Stomach (tissue), 8 donors: ENCODE measurements at regions not wholly inside any gene's neighbourhood (a gene's known extent, or its start where the extent isn't known, plus 50 kb on each side); places are given as distances from the start of the nearest gene placed in this dataset.

Experiments used
- DNase-seq, 2 donors: peaks; one replicate each; pipeline versions ENCODE4 v3.0.0 to v3.0.0-alpha.2; 2013 to 2019
- H3K27ac ChIP-seq, 5 donors: fragments of 200-600 bp in 4 of 5; sonication (generic) in 4 of 5; one replicate each; pipeline ENCODE4 v1.5.1; 2013 to 2019; ENCODE audit warnings: mild to moderate bottlenecking in 1 of 5, moderate library complexity in 1 of 5
- H3K27me3 ChIP-seq, 3 donors: fragments of 200-600 bp; sonication (generic); one replicate each; pipeline ENCODE4 v1.5.1; 2017 to 2019; ENCODE audit warnings: mixed run types in 1 of 3
- H3K36me3 ChIP-seq, 4 donors: fragments of 200-600 bp; sonication (generic); 1 replicate in 3 of 4; 2 replicates in 1 of 4; pipeline ENCODE4 v1.5.1; 2016 to 2019
- H3K4me1 ChIP-seq, 4 donors: fragments of 200-600 bp; sonication (generic); one replicate each; pipeline ENCODE4 v1.5.1; 2016 to 2019
- H3K4me3 ChIP-seq, 4 donors: fragments of 200-600 bp; sonication (generic) in 3 of 4; one replicate each; pipeline ENCODE4 v1.5.1; 2016 to 2019; ENCODE audit warnings: mild to moderate bottlenecking in 1 of 4
- H3K9me3 ChIP-seq, 4 donors: fragments of 200-600 bp; sonication (generic); one replicate each; pipeline ENCODE4 v1.5.1; 2016 to 2019
- EP300 ChIP-seq: sonication (generic); formaldehyde crosslinking; IDR thresholded peaks from one replicate; pipeline ENCODE4 v1.6.1; 2017; ENCODE audit warnings: antibody characterized with exemption
- POLR2A ChIP-seq, 4 donors: fragments of 450-650 bp; IDR thresholded peaks; one replicate each; pipeline ENCODE4 v1.6.1; 2016; ENCODE audit warnings: antibody characterized with exemption in 4 of 4, control low read depth in 2 of 4, mild to moderate bottlenecking in 1 of 4, moderate library complexity in 1 of 4
- POLR2AphosphoS5 ChIP-seq, 3 donors: sonication (generic); formaldehyde crosslinking; IDR thresholded peaks; one replicate each; pipeline ENCODE4 v1.6.1; 2016; ENCODE audit warnings: antibody characterized with exemption in 3 of 3
- WGBS, 5 donors: extraction: QIAGEN DNeasy Blood & Tissue Kit in 3 of 5; methylation state at CpG; one replicate each; pipeline versions ENCODE4 v1.1.5 to v1.1.7; 2013 to 2018; 5-methylcytosine and 5-hydroxymethylcytosine counted together
- intact Hi-C: fragments of 100-400 bp; cut with DNase I; formaldehyde crosslinking; loops from one replicate; pipeline ENCODE4 v1.15.1; 2023; ENCODE audit warnings: low total_unique reads
- TF ChIP-seq, protein P1 (sequence below), 7 experiments: fragments of 450-650 bp in 4 of 7; fragments of 200-600 bp in 3 of 7; sonication (generic) in 3 of 7; IDR thresholded peaks; one replicate each; pipeline ENCODE4 v1.5.1; 2016 to 2019; ENCODE audit warnings: antibody characterized with exemption in 7 of 7, control low read depth in 2 of 7, mild to moderate bottlenecking in 1 of 7
- donor health status: healthy with polysubstance abuse.
- donor health status: Bipolar disorder and iron deficiency.
- donor health status: healthy.

DNA sequence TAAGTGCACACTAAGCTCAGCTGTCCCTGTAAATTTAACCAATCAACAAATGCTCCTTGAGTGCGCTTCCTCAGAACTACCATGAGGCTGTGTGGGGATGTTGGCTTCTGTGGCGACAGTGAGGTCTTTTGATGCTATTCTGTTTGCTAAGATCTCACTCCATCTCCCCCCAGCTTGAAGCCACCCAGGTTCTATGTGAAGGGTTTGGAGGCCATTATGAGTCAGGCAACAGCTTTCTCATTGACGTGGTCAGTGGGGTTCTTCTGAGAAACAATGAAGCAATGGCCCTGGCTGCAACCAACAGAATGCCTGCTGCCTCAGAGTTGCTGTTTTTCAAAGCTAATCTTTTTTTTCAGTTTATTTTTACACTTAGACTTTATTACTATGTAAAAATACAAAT is 205.5 kb downstream of the PTBP2 start:
- no peaks in the 10 kb centered on the region for H3K4me1 ChIP-seq
- DNase-seq: no peak

DNA sequence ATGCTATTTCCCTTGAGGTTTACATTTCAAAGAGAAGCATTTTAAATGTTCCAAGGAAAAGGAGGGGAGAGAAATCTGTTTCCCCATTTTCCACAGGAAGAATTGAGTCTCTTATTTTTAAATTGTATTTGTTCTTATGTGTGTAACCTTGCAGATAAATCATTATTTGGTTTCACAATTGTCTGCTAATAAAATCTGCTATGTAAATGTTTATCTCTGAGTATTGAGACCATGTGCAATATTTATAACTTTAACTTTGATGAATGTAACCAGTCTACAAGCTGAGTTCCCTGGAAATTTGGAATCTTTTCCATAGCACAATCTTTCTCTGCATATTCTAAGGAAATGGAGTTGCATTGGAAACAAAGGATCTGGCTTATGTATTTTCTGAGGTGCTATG is 209.6 kb downstream of the PTBP2 start:
- H3K4me3 ChIP-seq: no peak overlapping the region
- no peak overlapping the region for H3K27ac ChIP-seq
- no peaks in the 10 kb centered on the region for H3K9me3 ChIP-seq
- intact Hi-C loops: no loop called here
- no peaks in the 10 kb centered on the region for H3K27me3 ChIP-seq
- DNase-seq: no peak
- TF ChIP-seq POLR2A (IDR thresholded peaks at IDR 0.05) (no peak), EP300 (no peak), POLR2AphosphoS5 (IDR thresholded peaks at IDR 0.05) (no peak)
- TF ChIP-seq, protein P1, sequence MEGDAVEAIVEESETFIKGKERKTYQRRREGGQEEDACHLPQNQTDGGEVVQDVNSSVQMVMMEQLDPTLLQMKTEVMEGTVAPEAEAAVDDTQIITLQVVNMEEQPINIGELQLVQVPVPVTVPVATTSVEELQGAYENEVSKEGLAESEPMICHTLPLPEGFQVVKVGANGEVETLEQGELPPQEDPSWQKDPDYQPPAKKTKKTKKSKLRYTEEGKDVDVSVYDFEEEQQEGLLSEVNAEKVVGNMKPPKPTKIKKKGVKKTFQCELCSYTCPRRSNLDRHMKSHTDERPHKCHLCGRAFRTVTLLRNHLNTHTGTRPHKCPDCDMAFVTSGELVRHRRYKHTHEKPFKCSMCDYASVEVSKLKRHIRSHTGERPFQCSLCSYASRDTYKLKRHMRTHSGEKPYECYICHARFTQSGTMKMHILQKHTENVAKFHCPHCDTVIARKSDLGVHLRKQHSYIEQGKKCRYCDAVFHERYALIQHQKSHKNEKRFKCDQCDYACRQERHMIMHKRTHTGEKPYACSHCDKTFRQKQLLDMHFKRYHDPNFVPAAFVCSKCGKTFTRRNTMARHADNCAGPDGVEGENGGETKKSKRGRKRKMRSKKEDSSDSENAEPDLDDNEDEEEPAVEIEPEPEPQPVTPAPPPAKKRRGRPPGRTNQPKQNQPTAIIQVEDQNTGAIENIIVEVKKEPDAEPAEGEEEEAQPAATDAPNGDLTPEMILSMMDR (IDR thresholded peaks at IDR 0.05): no peak
- H3K4me1 ChIP-seq: no peaks in the 10 kb centered on the region
- H3K36me3 ChIP-seq: no peaks in the 10 kb centered on the region

More for the DNA sequence above, 205.5 kb downstream of the PTBP2 start:
- TF ChIP-seq, protein P1 (IDR thresholded peaks at IDR 0.05): no peak
- TF ChIP-seq POLR2AphosphoS5 (IDR thresholded peaks at IDR 0.05): no peak
- TF ChIP-seq EP300: no peak
- no peak for TF ChIP-seq POLR2A (IDR thresholded peaks at IDR 0.05)
- H3K27me3 ChIP-seq: no peaks in the 10 kb centered on the region
- 79 to 88% (median 83%) methylated on average over 3 of the region's 3 CpGs for WGBS, 5 donors
- H3K36me3 ChIP-seq: no peaks in the 10 kb centered on the region
- H3K4me3 ChIP-seq: no peak overlapping the region
- intact Hi-C loops: no loop called here
- H3K9me3 ChIP-seq: peaks cover 0 to 24% (median 8%) of the 10 kb centered on the region in 4 donors
- H3K27ac ChIP-seq: no peak overlapping the region

DNA sequence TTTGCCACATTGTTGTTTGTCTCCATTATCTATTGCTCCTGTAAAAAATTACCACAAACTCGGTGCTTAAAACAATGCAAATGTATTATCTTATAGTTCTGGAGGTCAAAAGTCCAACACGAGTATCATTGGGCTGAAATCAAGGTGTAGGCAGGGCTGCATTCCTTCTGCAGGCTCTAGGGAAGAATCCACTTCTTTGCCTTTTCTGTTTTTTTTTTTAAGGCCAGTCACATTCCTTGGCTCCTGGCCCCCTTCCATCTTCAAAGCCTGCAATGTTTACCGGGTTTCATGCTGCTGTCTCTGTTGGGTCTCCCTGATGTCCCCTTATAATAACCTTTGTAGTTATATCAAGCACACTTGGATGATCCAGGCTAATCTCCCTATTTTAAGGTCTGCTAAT is 212.7 kb downstream of the PTBP2 start:
- intact Hi-C loops: no loop called here
- Histone ChIP-seq H3K27ac (no peak overlapping the region), H3K36me3 (no peaks in the 10 kb centered on the region), H3K9me3 (no peaks in the 10 kb centered on the region), H3K4me3 (no peak overlapping the region), H3K27me3 (no peaks in the 10 kb centered on the region), H3K4me1 (no peaks in the 10 kb centered on the region)
- DNase-seq: no peak
- no peak for TF ChIP-seq EP300
- TF ChIP-seq POLR2A (IDR thresholded peaks at IDR 0.05): no peak
- TF ChIP-seq POLR2AphosphoS5 (IDR thresholded peaks at IDR 0.05): no peak
- TF ChIP-seq, protein P1 (IDR thresholded peaks at IDR 0.05): no peak
- 18 to 44% (median 25%) methylated on average over 3 of the region's 3 CpGs for WGBS, 5 donors

DNA sequence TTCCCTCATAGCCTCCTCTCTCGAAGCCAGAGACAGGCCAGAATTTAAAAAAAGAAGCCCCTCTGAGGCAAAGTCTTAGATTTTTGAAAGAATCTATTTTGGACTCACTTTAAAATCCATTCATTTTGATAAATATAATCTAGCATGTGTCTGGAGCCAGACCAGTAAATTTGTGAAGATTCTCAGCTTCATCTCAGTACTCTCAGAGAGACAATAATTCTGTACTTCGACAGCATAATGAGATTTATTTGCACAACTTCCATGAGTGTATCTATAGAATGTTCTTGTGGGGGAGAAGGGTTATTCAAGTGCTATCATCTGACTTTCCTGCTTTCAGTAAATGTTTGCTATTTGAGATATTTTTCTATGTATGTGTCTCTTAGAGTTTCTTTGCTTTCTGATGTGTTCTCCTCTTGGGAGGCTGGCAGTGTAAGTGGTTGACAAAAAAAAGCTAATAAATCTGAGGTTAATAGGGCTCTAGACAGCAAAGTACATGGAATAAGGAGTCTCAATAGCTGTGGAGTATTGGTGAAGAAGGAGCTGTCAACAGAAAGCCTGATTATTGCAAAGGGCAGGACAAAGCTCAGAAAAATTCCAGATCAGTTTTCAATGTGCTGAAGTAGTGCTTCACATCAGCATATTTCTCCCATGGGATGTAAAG is 223.0 kb downstream of the PTBP2 start:
- Histone ChIP-seq H3K27me3 (no peaks in the 10 kb centered on the region), H3K4me3 (no peak overlapping the region), H3K36me3 (no peaks in the 10 kb centered on the region), H3K27ac (no peak overlapping the region), H3K4me1 (no peaks in the 10 kb centered on the region), H3K9me3 (no peaks in the 10 kb centered on the region)
- whole genome bisulfite sequencing, 5 donors: 42 to 54% (median 48%) methylated on average over 2 of the region's 2 CpGs
- intact Hi-C loops: no loop called here
- DNase-seq: peak in 1 of 2 donors; percentile 17
- TF ChIP-seq EP300: no peak
- TF ChIP-seq, protein P1 (IDR thresholded peaks at IDR 0.05): no peak
- no peak for TF ChIP-seq POLR2AphosphoS5 (IDR thresholded peaks at IDR 0.05)
- no peak for TF ChIP-seq POLR2A (IDR thresholded peaks at IDR 0.05)
